GM18517 (cell line): ENCODE measurements at regions not wholly inside any gene's neighbourhood (a gene's known extent, or its start where the extent isn't known, plus 50 kb on each side); places are given as distances from the start of the nearest gene placed in this dataset.

Experiments
- ATAC-seq: cut with Tn5 transposase; IDR thresholded peaks from one replicate; pipeline ENCODE4 v1.9.1; 2021; ENCODE audit warnings: mild to moderate bottlenecking, moderate library complexity; ENCODE audit not compliant: unreplicated experiment

- ATAC-seq = no peak
These were observed 457.5 kb downstream of the IRX1 start for GRCh38 chr5:4053136-4053535.

DNA sequence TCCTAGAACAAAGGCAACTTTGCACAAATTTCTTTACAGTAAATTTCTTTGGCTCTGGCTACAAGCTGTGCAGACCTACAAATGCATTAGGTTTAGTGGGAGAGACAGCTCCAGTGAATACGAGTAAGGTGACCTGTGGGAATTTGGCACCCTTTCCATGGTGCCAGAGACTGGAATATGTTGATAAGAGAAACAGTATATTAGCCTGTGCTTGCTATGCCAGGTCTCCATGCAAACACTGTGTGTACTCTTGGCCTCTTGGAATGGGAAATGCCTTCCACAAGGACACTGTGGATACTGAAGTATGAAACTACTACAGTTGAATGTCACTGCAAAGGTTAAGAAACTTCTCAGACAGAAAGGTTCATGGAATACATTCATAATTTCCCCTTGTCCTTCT is 458.5 kb downstream of the IRX1 start:
- ATAC-seq = no peak

GRCh38 chr5:4058899-4059298 is 463.3 kb downstream of the IRX1 start:
- no peak for ATAC-seq

- ATAC-seq = no peak
These were observed 470.1 kb downstream of the IRX1 start for GRCh38 chr5:4065472-4066320.

- ATAC-seq = no peak
These were observed 472.5 kb downstream of the IRX1 start for GRCh38 chr5:4068171-4068570.

DNA sequence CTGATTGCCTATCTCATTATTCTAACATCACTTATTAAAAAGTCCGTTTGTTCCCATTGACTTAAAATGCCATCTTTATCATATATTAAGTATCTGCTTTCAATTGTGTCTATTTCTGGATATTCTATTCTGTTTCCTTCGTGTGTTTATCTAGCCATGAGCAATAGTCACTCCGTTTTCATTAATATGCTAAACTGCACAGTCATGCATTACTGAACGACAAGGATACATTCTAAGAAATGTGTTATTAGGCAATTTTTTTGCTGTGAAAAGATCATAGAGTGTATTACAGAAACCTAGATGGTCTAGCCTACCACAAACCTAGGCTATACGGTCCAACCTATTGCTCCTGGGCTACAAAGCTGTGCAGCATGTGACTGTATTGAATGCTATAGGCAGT is 482.9 kb downstream of the IRX1 start:
- ATAC-seq = no peak

DNA sequence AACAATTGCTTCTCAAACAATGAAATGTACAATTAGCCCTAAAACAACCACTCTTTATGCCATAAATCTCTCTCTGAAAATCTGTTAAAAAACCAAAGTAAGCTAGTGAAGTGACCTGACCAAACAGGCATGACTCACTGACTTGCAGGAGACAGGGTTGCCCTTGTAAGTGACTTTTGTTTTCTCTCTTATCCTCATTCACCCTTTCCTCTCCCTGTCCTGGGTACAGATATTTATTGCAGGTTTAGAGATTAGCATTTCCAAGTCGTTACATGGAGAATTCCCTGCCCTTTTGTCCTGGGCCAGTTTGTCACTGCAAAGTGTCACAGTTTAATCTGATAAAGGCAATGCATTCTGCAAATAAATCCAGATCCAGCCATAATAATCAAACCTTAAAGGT is 484.2 kb downstream of the IRX1 start:
- ATAC-seq = no peak

DNA sequence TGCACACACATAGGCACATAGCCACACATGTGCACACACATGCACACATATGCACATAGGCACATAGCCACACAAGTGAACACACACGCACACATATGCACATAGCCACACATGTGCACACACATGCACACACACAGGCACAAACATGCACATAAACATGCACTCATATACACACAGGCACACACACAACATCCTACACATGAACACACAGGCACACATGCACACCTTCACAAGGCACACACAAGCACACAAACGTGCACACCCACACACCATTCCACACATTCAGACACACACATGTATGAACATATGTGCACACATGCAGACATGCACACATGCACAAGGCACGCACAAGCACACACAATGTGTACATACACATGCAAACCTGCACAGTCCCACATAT is 484.7 kb downstream of the IRX1 start:
- no peak for ATAC-seq

GRCh38 chr5:4081059-4081458 is 485.4 kb downstream of the IRX1 start:
- ATAC-seq = no peak

GRCh38 chr5:4081466-4081865 is 485.8 kb downstream of the IRX1 start:
- no peak for ATAC-seq

GRCh38 chr5:4082966-4083564 is 487.4 kb downstream of the IRX1 start:
- no peak for ATAC-seq

DNA sequence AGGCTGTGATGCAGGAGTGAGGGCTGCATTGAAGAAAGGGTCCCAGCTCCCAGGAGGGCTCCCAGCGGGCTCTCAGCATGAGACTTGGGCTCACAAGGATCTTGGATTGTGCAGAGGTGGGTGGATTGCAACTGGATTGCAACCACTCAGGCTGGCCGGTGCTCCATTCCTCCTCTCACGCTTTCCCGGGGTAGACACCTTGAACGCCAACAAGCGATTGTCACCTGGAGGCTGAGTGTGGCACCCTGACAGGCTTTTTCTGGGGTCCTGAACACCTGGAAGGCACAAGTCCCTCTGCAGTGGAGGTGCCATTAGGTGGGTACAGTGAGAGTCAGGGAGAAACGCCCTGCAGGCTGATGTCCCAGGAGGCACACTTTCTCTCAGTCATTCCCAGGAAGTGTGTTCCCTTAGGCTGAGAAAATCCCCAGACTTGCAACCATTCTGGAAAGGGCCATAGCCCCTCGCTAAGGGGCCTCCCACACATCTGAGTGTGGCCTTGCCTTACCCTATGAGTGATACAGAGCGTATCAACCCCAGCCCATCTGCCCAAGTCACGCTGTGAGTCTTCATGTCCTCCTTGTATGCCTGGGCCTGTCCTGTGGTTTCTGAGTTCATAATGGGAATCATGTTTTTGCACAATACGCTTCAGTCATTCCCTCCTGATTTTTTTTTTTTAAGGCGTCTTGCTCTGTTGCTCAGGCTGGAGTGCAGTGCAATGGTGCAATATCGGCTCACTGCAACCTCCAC is 488.1 kb downstream of the IRX1 start:
- ATAC-seq = no peak

DNA sequence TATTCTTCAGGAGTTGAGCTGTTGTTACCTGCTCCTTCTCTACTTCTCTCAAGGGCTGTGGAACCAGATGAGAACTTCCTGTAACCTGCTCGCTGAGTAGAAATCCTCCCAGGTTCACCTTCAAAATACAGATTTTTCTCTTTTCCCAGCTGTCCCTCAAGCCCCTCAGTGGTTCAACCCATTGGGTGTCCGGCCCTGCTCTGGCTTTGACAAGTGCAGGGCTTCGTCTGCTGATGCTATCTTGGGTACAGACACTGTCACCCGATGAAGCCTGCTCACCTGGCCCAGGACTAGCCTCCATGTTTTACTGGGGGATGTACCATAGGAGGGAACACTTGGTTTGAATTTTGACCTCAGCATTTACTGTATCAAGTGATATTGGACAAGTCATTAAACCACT is 490.4 kb downstream of the IRX1 start:
- no peak for ATAC-seq

DNA sequence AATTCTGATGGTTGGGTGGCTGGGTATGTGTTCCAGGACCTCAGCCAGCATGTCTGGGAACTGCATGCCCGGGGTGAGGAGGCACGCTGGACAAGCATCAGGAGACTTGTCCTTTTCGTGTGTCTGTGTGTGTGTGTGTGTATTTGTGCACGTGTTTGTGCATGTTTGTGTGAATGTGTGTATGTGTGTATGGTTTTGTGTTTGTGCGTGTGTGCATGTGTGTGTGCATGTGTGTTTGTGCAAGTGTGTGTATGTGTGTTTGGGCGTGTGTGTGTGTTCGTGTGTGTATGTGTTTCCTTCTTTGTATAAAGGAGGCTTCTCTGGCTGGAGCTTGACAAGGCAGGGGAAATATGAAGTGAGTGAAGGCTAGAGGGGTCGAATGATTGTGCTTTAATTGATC is 491.5 kb downstream of the IRX1 start:
- ATAC-seq = no peak

DNA sequence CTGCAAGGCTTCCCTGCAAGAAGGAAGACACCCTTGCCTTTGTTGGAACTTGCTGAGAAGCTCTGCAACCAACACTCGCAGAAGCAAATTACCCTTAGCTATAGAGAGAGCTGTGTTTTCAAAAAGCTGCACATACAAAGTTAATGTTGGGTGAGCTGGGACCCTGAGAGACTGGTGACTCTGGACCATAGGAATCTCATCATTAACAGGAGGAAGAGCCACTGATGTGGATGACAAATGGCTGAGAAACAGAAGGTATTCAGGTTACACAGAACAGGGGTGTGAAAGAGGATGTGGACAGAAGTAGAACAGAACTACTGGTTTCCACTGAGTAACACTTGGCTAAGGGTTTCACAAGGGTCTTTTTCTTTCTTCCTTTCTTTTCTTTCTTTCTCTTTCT is 493.5 kb downstream of the IRX1 start:
- ATAC-seq = no peak

DNA sequence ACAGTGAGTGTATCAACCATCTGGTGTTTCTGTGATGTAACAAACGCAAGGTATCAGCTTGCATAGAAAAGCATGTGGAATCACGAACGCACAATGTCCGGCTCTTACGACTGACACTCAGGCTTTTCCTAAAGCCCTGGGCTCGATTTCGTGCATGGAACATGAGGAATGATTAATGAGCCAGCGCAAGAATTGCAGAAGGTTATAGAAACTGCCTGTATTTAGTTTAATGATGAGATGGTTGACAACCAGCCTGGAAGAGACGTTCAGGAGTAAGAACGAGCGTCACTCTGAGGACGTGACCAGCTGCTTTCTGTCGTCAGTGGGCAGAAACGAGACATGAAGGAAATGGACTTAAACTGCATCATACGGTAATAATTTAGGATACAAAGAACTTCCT is 497.6 kb downstream of the IRX1 start:
- ATAC-seq = no peak

DNA sequence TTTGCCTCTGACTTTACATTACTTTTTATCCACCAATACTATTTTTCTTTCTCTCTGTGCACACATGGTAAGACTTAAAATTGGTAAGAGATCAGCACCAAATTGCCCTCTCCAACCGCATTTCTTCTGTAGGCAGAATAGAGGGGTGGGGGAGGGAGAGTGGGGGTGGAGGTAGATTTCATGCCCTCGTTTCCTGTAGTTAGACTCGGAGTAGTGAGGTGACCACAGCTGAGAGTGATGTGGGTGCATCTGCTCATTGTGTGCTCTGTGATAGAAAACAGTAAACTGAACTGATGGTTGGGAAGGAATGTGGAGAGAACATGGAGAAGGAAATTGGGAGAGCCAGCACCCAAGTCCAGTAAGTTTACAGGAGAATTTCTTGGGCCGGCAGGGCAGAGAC is 498.3 kb downstream of the IRX1 start:
- ATAC-seq = no peak

GRCh38 chr5:4095918-4096630 is 500.4 kb downstream of the IRX1 start:
- ATAC-seq = no peak

DNA sequence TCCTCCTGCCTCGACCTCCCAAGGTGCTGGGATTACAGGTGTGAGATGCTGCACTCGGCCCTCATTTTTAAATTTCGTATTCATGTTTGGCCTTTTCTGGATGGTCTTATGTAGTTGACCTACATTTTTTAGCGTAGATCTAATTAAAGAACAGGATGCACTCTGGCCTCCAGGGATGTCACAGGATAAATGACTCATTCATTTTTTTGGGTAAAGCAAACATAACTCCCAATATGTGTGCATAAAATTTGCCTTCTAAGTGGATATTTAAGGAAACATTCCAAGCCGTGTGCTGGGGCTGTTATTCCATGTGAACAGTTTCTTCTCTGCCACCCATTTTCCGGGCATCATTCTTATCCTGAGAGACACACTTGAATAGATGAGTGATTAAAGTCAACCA is 501.6 kb downstream of the IRX1 start:
- no peak for ATAC-seq

GRCh38 chr5:4098226-4098625 is 502.6 kb downstream of the IRX1 start:
- no peak for ATAC-seq

- no peak for ATAC-seq
These were observed 503.8 kb downstream of the IRX1 start for GRCh38 chr5:4099386-4099785.
